Endothelial cell (in vitro differentiated cells): ENCODE measurements at regions not wholly inside any gene's neighbourhood (a gene's known extent, or its start where the extent isn't known, plus 50 kb on each side); places are given as distances from the start of the nearest gene placed in this dataset.

ENCODE experiments used
- DNase-seq: peaks from one replicate; pipeline ENCODE4 v3.0.0; 2021; ENCODE audit warnings: low spot score
- H3K27ac Mint-ChIP-seq: one replicate; pipeline ENCODE4 v1.8.0; 2021; ENCODE audit warnings: mixed read lengths, inconsistent platforms; ENCODE audit not compliant: unreplicated experiment
- H3K27me3 Mint-ChIP-seq: one replicate; pipeline ENCODE4 v1.8.0; 2021; ENCODE audit warnings: mild to moderate bottlenecking, moderate library complexity, mixed read lengths, inconsistent platforms; ENCODE audit not compliant: unreplicated experiment
- H3K36me3 Mint-ChIP-seq: one replicate; pipeline ENCODE4 v1.8.0; 2021; ENCODE audit warnings: mild to moderate bottlenecking, low read depth, mixed read lengths, inconsistent platforms; ENCODE audit not compliant: unreplicated experiment
- H3K4me1 Mint-ChIP-seq: one replicate; pipeline ENCODE4 v1.8.0; 2021; ENCODE audit warnings: mild to moderate bottlenecking, mixed read lengths, inconsistent platforms; ENCODE audit not compliant: unreplicated experiment
- H3K4me3 Mint-ChIP-seq: one replicate; pipeline ENCODE4 v1.8.0; 2021; ENCODE audit warnings: mild to moderate bottlenecking, mixed read lengths, inconsistent platforms; ENCODE audit not compliant: unreplicated experiment
- H3K9me3 Mint-ChIP-seq: one replicate; pipeline ENCODE4 v1.8.0; 2021; ENCODE audit warnings: mixed read lengths, inconsistent platforms; ENCODE audit not compliant: unreplicated experiment
- CTCF ChIP-seq: fragments of 200-600 bp; sonication (generic); IDR thresholded peaks from one replicate; pipeline ENCODE4 v1.5.0; 2021; ENCODE audit warnings: antibody characterized with exemption; ENCODE audit not compliant: unreplicated experiment

- no peak overlapping the region for H3K27ac Mint-ChIP-seq
- H3K9me3 Mint-ChIP-seq, result no peaks in the 10 kb centered on the region
- H3K36me3 Mint-ChIP-seq, result no peaks in the 10 kb centered on the region
- no peaks in the 10 kb centered on the region for H3K4me1 Mint-ChIP-seq
- TF ChIP-seq CTCF, result no peak
- no peaks in the 10 kb centered on the region for H3K27me3 Mint-ChIP-seq
- no peak overlapping the region for H3K4me3 Mint-ChIP-seq
- no peak for DNase-seq
Measured at GRCh38 chr13:82934000-82934399, 948.3 kb downstream of the SLITRK1 start.

- H3K27me3 Mint-ChIP-seq, result no peaks in the 10 kb centered on the region
- no peak overlapping the region for H3K27ac Mint-ChIP-seq
- TF ChIP-seq CTCF, result no peak
- no peak overlapping the region for H3K4me3 Mint-ChIP-seq
- H3K9me3 Mint-ChIP-seq, result no peaks in the 10 kb centered on the region
- DNase-seq, result no peak
- H3K4me1 Mint-ChIP-seq, result no peaks in the 10 kb centered on the region
- H3K36me3 Mint-ChIP-seq, result no peaks in the 10 kb centered on the region
Measured at GRCh38 chr13:82925114-82925513, 957.2 kb downstream of the SLITRK1 start.

- Mint-ChIP-seq H3K4me1 (no peaks in the 10 kb centered on the region), H3K36me3 (no peaks in the 10 kb centered on the region), H3K4me3 (no peak overlapping the region), H3K9me3 (no peaks in the 10 kb centered on the region), H3K27ac (no peak overlapping the region), H3K27me3 (no peaks in the 10 kb centered on the region)
- no peak for TF ChIP-seq CTCF
- DNase-seq, result no peak
Measured at GRCh38 chr13:82917984-82918383, 964.3 kb downstream of the SLITRK1 start.

GRCh38 chr13:82912564-82912963 is 969.7 kb downstream of the SLITRK1 start:
- H3K9me3 Mint-ChIP-seq, result no peaks in the 10 kb centered on the region
- H3K36me3 Mint-ChIP-seq, result no peaks in the 10 kb centered on the region
- H3K4me1 Mint-ChIP-seq, result no peaks in the 10 kb centered on the region
- TF ChIP-seq CTCF, result no peak
- H3K27ac Mint-ChIP-seq, result no peak overlapping the region
- H3K27me3 Mint-ChIP-seq, result no peaks in the 10 kb centered on the region
- no peak overlapping the region for H3K4me3 Mint-ChIP-seq
- DNase-seq, result no peak

GRCh38 chr13:82905071-82905470 is 977.2 kb downstream of the SLITRK1 start:
- Mint-ChIP-seq H3K4me1 (no peaks in the 10 kb centered on the region), H3K27me3 (peaks cover 3% of the 10 kb centered on the region), H3K4me3 (no peak overlapping the region), H3K9me3 (no peaks in the 10 kb centered on the region), H3K27ac (no peak overlapping the region), H3K36me3 (no peaks in the 10 kb centered on the region)
- DNase-seq, result no peak
- no peak for TF ChIP-seq CTCF
